NCI-H2107 treated with DMSO at 0.1 percent for 48 hours (cell line): ENCODE measurements at regions not wholly inside any gene's neighbourhood (a gene's known extent, or its start where the extent isn't known, plus 50 kb on each side); places are given as distances from the start of the nearest gene placed in this dataset.

Experiments
- DNase-seq: peaks from one replicate; lab custom pipeline; 2025; ENCODE audit not compliant: unreplicated experiment; lab: John Stamatoyannopoulos, UW

DNA sequence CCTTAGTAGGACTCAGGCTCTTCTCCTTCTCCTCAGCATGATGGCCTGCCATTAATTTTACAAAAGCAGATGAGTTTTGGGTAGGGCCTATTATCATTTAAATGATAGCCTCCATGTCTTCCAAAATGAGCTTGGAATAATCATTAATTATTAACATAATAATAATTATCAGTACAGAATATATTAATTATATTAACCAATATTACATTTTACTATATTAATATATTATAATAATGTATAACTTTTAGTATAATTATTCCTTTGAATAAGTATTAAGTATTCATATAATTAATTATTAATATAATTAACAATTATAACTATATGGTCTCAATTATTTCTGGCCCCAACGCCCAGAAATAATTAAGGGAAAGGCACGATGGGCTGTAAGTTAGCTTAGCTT, 318.6 kb upstream of the ADGRL4 start:
- DNase-seq: no peak

DNA sequence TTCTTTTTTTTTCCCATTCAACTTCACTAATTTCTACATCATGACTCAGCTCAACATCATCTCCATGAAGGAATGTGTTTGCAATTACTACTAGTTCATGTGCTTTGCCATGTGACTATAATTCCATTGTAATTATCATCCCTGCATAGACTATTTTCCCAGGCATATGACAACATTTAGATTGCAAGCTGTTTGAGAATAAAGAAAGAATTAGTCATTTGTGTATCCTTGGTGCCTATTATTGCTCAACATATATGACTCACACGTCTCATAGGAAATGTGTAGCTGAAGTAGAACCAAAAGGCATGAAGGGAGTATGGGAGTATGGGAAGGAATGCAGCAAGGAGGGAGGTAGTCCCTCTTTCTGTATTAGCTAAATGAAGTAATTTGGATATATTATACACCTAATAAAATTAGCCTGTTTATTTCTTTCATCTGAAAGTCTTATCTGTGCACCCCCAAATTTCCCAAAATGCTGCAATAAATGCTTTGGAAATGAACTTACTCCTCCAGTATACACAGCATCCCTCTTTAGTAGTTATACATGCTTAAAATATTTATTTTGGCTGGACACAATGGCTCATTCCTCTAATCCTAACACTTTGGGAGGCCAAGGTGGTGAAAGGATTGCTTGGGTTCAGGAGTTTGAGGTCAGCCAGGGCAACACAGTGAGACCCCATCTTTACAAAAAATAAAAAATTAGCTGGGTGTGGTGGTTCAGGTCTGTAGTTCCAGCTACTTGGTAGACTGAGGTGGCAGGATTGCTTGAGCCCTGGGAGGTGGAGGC, 316.9 kb upstream of the ADGRL4 start:
- no peak for DNase-seq

DNA sequence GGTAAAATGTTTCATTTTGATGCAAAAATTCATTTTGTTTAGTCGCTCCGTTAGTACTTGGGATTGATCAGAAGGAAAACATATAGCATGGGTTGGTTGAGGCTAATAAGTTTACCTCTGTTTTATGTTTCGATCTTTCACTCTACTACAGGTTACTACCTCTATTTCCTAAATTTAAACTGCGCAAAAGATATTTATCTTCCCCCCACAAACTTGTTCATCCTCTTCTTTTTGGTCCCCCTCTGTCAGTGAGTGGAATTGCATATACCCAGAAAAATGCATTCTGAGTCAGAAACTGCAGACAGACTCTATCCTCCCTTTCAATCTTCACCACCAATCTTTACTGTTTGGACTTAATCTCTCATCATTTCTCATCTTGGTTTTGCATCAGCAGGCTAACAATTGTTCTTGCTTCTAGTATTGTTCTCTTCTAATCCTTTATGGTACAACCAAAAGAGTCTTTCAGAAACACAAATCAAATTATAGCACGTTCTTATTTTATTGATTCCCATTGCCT, 316.0 kb upstream of the ADGRL4 start:
- no peak for DNase-seq

DNA sequence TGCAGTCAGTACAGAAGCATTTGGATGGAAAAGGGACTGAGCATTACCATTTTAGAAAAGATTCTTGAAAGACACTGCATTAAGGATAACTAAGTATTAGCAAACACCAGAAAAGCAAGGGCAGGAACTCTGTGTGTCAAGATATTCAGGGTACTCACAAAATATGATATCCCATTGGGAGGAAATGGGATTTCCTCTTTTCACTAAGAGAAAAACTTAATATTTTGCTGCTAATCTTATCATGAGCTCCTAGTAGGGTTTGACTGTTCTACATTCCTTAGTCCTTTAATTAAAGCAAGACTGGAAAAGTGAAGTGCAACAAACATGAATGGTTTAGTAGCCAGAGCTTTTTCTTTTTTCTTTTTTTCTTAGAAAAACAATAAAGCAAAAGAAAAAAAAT, 305.9 kb upstream of the ADGRL4 start:
- no peak for DNase-seq

DNA sequence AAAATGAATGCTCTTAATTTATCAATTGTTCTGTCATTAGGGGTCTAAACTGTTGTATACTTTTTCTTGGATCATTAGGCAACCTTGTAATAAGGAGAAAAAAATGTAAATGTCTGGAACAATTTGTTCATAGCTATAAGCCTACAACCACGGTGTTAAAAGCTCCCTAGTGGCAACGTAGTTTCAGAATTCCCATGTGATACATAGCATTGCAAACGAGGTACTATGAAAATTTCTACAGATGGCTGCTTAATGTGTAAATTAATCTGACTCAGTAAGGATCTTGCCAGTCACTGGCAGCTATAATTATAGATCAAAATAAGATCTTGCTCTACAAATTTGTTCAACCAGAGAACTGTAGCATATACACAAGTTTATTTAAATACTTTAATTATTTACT, 304.1 kb upstream of the ADGRL4 start:
- no peak for DNase-seq

DNA sequence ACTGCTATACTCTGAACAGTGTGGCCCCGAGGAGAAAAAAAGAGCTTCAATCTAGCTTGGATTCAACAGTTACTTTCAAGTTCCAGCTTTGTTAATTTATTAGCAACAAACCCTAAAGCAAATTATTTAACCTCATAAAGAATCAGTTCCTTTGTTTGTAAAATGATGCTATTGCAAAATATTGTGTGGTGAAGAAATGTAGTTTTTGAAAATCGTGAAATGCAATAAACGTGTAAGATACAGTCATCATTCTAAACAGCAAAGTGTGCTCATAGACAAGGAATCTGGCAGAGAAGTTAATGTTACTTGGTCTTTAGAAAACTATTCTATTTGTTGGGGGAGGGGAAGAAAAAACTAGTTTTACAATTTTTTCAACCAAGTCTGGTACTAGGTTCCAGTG, 297.6 kb upstream of the ADGRL4 start:
- DNase-seq: no peak

DNA sequence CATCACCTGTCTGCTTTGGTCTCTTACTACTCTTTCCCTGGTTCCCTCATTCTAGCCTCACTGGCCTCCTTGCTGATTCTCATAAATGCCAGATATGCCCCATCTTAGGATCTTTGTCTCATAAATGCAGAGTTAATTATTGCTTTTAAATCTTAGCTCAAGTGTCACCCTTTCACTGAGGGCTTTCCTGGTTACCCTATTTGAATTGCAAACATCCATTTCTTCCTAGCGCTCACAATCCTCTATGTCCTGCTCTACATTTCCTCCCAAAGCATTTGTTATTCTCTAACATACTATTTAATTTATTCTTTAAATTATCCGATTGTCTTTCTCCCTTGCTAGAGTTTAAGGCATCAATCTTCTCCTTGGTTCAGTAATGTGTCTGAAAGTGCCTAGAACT, 296.5 kb upstream of the ADGRL4 start:
- no peak for DNase-seq

DNA sequence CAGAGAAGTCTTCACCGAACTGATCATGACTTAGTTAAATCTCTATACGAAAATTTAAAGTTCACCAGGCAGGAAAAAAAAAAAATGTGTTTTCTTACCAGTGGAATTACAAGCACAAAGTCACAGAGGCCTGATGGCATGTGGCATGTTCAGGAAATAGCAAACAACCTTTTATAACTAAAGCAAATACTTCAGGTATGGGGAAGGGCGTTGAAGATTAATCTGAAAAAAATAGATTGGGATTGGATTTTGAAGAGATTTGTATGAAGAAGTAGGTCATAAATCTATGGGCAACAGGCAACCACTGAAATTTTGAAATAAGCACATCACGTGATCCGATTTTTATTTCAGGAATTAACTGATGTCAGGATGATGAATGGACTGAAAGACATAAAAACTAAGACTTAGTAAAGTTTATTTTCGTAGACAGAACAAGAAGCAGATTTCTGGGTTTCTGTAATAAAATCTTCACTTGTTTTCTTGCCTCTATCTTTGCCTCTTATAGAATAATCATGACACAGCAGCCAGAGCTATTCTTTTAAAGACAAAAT, 295.9 kb upstream of the ADGRL4 start:
- no peak for DNase-seq

DNA sequence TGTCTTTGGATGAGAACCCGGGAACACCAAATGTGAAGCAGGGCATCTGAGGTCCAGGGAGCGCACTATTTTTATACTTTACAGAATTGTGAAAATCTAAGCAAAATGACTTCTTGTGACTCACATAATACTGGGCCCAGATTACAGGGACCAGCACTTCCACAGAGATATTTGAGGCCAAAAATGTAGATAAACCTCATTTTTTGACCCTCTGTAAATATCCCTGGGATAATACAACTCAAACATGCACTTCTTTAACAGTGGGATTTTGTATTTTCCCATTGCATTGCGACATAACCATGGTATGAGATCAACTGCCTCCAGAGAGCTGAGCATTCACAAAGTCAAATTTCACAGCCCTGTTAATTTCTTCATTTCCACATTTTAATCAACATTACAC, 289.4 kb upstream of the ADGRL4 start:
- DNase-seq: no peak

DNA sequence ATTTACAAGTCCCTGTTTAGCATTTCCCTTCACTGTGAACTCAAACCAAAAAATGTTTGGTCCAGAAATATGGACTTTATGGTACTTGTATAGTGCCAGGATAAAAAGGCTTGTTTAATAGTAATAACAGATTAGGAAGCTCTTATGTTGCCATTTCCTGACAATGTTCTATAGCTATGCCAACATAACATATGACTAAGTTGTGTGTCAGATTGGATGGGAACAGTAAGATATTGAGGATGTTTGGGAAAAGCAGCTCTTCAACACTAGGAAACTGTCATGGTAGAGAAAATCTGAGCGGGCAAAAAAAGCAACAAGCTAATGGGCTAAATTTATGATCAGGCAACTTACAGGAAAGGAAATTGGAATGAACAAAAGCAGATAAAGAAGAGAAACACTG, 287.1 kb upstream of the ADGRL4 start:
- DNase-seq: no peak

DNA sequence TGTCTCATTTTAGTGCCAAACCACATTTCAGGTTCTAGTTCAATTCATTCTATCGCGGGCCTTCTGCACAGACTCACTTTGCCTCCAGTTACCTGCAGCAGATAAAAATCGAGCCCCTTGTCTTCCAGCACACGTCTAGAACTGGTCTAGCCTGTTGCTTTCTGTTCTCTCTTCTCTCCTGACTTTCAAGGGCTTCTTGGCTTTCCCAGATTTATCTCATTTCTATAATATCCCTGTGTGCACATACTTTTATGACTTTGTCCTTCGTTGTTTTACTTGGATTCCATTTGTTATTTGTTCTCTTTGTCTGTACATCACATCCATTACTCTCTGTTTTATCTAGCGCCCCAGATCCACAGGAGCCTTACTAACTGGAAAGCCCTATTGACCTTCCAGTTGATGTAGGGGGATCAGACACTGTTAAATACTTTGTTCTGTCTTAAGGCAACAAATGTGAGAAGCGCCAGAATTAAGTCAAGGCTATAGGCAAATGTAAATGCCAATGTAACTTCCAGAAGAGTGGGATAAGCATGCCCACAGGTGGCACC, 284.5 kb upstream of the ADGRL4 start:
- no peak for DNase-seq

DNA sequence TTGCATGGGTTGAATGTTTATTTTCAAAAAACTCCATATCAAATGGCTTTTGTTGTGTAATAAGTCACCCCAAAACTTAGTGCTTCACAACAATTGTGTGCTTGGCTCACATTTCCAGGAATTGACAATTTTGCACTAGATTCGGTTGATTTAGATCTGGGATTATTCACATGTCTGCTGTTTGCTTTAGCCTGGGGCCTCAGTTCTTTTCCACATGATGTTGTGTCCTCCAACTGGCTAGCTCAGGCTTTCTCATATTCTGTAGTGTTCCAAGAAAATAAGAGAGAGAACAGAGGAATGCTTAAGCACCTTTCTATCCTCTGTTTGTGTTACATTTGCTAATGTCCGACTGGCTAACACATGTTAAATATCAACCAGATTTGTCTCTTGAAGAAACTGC, 281.5 kb upstream of the ADGRL4 start:
- no peak for DNase-seq

DNA sequence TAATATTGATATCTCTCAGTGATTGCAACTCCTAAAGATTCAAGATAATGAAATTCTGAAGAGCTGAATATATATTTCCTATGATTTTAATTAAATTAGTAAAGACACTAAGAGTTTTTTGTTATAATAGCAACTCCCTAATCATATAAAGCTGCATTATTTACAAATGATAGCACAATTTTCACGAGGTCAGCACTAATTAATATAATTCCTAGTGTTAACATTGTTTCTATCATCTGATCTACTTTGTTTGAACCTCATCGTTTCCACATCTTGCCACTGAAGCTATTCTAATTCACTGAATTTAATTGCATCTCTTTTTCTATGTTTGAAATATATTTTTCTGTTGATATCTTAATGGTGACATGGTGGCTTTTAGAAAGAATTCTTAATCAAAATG, 279.1 kb upstream of the ADGRL4 start:
- DNase-seq: no peak

DNA sequence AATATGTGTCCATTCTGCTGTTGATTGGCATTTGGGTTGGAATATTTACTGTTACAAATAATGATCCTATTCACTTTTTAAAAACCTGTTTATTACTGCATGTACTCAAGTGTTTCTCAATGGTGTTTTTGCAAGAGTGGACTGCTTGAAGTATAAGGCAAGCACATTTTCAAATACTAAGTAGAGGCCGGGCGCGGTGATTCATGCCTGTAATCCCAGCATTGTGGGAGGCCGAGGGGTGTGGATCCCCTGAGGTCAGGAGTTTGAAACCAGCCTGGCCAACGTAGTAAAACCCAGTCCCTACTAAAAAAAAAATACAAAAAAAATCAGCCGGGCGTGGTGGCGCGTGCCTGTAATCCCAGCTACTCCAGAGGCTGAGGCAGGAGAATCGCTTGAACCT, 276.9 kb upstream of the ADGRL4 start:
- no peak for DNase-seq

DNA sequence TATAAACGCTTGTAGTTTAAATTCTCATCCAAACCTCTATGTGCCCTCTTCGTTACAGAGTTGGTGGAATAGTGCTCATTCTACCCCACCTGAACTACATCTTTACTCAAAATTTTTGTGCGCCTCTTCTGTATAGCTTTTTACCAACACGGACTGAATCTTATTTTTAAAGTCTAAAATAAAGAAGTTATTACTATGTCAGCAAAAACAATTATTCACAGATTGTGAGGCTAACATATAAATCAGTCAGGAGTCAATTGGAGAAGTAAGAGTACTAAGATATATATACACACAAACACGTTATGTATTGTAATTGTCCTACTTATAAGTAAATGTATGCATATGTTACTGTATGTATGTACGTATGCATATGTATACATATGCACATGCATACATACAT, 274.9 kb upstream of the ADGRL4 start:
- no peak for DNase-seq

DNA sequence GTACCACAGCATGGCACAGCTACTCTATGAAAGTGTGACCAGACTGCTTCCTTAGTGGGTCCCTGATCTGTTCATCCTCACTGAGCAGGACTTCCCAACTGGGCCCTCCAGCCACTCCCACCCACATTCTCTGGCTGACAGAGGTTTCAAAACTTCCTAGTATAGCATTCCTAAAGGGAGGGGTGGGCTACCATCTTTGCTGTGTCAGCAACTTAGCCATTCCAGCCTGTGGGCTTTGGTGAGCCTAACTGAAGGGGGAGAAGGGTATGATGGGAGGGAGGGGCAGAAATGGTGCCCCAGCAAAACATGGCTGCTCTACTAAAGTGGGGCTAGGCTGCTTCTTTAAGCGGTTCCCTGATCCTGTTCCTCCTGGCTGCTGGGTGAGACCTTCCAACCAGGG, 265.2 kb upstream of the ADGRL4 start:
- DNase-seq: no peak

DNA sequence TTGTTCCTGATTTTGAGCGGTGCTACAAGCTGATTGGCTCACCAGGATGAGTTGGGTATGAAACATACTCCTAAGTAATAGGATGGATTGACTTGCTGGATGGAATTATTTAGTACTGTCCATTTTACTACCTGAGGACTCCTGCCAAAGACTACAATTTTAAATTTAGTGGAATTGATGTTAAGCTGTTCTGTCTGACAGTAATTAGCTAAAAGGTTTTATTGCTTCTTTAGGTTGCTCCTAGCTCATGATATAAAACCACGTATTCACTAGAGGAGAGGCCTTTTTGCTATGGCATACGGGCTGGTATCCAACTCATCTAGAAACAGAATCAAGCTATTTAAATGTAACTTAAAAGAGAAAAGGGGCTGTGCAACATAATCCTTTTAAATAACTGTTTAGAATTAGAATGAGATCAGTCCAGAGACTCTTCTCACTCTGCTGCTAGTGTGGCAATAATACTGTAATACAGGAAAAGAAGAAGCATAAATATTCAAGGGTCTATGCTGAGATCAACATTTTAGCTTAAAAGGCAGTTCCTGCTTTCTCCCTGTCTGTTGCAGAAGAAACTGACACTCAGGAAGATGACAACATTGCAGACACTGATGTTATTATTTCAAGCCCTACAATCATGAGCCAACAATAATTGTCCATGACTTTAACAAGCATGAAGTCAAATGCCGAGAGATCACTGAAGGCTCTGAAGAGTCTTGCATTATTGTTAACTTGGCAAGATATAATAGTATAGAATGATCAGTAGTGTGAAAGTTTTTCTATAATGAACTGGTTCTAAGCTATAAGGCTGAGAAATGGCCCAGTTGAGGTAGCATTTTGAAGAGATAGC, 258.7 kb upstream of the ADGRL4 start:
- no peak for DNase-seq

DNA sequence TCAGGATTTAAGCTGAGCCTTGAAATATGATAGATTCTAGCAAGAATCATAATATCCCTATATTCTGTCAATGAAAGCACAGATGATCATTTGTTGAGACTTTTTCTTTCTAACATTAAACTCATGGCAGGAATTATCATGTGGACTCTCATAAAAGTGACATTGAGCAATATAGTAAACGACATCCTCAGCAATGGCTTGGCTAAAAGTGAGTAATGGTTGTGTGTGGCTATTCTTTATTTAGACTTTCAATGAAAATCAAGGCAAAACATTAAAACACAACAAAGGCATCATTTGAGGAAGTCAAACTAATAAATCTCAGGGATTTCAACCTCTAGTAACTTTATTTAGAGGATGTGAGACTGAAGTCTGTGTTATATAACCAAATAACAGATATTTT, 257.8 kb upstream of the ADGRL4 start:
- no peak for DNase-seq

DNA sequence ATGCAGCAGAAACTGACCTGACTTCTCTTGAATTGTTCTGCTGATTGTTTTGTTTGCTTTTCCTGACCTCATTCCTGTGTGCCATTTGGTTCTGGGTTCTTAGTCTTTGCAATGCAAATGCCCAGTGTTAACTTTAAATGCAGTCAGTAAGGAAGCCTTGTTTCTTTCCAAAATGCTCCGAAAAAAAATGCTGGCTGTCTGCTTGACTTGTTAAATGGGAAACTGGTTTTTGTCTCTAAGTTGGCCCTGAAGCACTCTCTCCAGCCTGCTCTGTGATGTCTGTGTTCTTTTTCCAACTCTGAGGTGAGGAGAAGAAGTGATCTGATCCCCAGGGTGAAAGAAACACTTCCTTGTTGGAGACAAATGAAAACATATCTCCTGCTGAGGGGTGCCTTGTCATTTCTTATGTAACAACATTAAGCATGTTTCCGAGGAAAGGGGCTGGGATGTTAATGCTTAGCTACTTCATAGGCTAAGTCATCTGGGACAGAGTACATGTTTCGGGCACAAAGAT, 256.3 kb upstream of the ADGRL4 start:
- no peak for DNase-seq

DNA sequence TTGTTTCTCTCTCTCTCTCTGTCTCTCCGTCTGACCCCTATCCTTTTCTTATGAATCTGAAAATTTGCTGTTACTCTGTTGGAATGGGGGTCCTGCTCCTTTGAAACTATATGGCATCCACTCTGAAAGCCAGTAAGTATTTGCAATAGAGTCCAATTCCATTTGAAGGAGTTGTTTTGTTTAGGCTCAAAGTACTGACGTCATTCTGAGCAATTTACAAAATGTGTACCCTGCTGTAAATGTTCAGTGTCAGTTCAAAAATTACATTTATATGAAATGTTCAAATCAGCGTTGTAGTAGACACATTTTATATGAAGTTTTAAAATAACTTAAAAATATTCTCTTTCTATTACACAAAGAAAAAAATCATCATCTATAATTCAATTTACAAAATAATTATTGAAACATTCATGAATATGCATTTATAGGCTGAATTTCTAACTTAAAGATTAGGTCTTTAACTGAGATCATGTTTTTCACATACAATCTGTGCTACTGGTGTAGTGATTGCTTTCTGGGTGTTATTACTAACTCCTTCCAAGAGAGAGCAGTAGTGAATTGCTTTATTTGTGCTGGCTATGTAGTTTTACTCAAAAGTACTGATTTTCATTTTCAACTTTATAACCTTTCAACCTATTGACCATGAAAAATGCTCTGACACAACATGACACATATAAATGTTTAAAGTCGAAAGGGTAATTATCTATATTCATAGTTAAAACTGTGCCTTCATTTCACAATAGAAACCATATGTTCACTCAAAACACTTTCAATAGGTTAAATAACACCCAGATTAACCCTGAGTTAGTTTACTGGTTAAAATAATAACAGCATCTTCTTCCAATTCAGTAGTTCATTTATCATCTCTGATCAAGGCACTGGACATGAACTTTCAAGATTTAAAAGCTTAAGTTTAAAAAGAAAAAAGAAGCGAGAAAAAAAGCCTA, 253.1 kb upstream of the ADGRL4 start:
- peak; percentile 27 for DNase-seq
